ENCODE measurements at regions not wholly inside any gene's neighbourhood (a gene's known extent, or its start where the extent isn't known, plus 50 kb on each side); places are given as distances from the start of the nearest gene placed in this dataset.

DNA sequence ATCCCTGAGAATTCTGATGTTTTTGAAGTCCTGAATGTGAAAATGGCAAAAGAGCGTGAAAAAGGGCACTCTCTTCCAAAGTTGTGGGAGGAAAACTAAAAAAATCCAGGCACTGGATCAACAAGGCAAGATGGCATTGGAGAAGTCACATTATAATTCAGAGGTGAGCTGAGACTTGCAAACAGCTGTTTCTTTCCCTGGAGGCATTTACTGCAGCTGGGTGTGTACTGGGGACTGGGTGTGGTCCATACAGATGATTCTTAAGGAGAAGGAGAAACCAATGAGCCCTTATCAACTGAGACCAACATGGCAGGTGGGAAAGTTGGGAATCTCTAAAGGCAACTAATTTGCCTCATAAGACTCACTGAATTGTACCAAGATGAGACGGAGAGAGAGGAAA lies 313.9 kb downstream of the TRIB2 start:
- Histone ChIP-seq H3K27me3 (ENCODE audit: control insufficient read depth, insufficient read depth, low read length) (no peaks in the 10 kb centered on the region), H3K79me2 (ENCODE audit: control insufficient read depth, insufficient read depth, low read length) (no peaks in the 10 kb centered on the region), H2AFZ (ENCODE audit: low read length) (no peak overlapping the region), H3K9ac (ENCODE audit: insufficient read depth, low read length) (no peak overlapping the region), H3K4me1 (ENCODE audit: control insufficient read depth, extremely low read depth, insufficient read depth, low read length) (no peaks in the 10 kb centered on the region), H3K4me3 (replicated peaks in 1 of 4; ENCODE audit: control extremely low read depth in 1 of 4, insufficient read depth in 1 of 4, low read depth in 3 of 4, low read length in 4 of 4) (no peak overlapping the region), H3K4me2 (ENCODE audit: extremely low read depth, insufficient read depth, low read length) (no peak overlapping the region), H4K20me1 (ENCODE audit: control insufficient read depth, extremely low read depth, insufficient read depth, low read length) (no peaks in the 10 kb centered on the region), H3K36me3 (ENCODE audit: control insufficient read depth, insufficient read depth, low read length) (no peaks in the 10 kb centered on the region), H3K27ac (ENCODE audit: insufficient read depth, low read length) (no peak overlapping the region), H3K9me3 (ENCODE audit: control insufficient read depth, insufficient read depth, low read depth, low read length) (no peaks in the 10 kb centered on the region)
- DNase-seq (ENCODE audit: low read depth in 2 of 2), result no peak
- TF ChIP-seq, protein P1, sequence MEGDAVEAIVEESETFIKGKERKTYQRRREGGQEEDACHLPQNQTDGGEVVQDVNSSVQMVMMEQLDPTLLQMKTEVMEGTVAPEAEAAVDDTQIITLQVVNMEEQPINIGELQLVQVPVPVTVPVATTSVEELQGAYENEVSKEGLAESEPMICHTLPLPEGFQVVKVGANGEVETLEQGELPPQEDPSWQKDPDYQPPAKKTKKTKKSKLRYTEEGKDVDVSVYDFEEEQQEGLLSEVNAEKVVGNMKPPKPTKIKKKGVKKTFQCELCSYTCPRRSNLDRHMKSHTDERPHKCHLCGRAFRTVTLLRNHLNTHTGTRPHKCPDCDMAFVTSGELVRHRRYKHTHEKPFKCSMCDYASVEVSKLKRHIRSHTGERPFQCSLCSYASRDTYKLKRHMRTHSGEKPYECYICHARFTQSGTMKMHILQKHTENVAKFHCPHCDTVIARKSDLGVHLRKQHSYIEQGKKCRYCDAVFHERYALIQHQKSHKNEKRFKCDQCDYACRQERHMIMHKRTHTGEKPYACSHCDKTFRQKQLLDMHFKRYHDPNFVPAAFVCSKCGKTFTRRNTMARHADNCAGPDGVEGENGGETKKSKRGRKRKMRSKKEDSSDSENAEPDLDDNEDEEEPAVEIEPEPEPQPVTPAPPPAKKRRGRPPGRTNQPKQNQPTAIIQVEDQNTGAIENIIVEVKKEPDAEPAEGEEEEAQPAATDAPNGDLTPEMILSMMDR (conservative IDR thresholded peaks at IDR 0.05 in 1 of 2, IDR thresholded peaks at IDR 0.05 in 1 of 2; ENCODE audit: low read depth in 1 of 2, low read length in 2 of 2), result no peak
- TF ChIP-seq EZH2 (IDR thresholded peaks at IDR 0.05; ENCODE audit: low read length, missing control alignments), result no peak

GRCh38 chr2:13034861-13035260 lies 318.1 kb downstream of the TRIB2 start:
- Histone ChIP-seq H3K79me2 (ENCODE audit: control insufficient read depth, insufficient read depth, low read length) (no peaks in the 10 kb centered on the region), H3K27ac (ENCODE audit: insufficient read depth, low read length) (no peak overlapping the region)
- TF ChIP-seq EZH2 (IDR thresholded peaks at IDR 0.05; ENCODE audit: low read length, missing control alignments), result no peak
- TF ChIP-seq, protein P1 (conservative IDR thresholded peaks at IDR 0.05 in 1 of 2, IDR thresholded peaks at IDR 0.05 in 1 of 2; ENCODE audit: low read depth in 1 of 2, low read length in 2 of 2), result no peak

GRCh38 chr2:13035866-13036265 lies 319.1 kb downstream of the TRIB2 start:
- DNase-seq (ENCODE audit: low read depth in 2 of 2), result no peak

More at GRCh38 chr2:13034861-13035260, 318.1 kb downstream of the TRIB2 start:
- Histone ChIP-seq H3K36me3 (ENCODE audit: control insufficient read depth, insufficient read depth, low read length) (no peaks in the 10 kb centered on the region), H3K9ac (ENCODE audit: insufficient read depth, low read length) (no peak overlapping the region), H3K27me3 (ENCODE audit: control insufficient read depth, insufficient read depth, low read length) (no peaks in the 10 kb centered on the region), H2AFZ (ENCODE audit: low read length) (no peak overlapping the region), H3K9me3 (ENCODE audit: control insufficient read depth, insufficient read depth, low read depth, low read length) (no peaks in the 10 kb centered on the region), H3K4me1 (ENCODE audit: control insufficient read depth, extremely low read depth, insufficient read depth, low read length) (no peaks in the 10 kb centered on the region), H3K4me3 (replicated peaks in 1 of 4; ENCODE audit: control extremely low read depth in 1 of 4, insufficient read depth in 1 of 4, low read depth in 3 of 4, low read length in 4 of 4) (no peak overlapping the region), H3K4me2 (ENCODE audit: extremely low read depth, insufficient read depth, low read length) (no peak overlapping the region), H4K20me1 (ENCODE audit: control insufficient read depth, extremely low read depth, insufficient read depth, low read length) (no peaks in the 10 kb centered on the region)
- DNase-seq (ENCODE audit: low read depth in 2 of 2), result peak in 1 of 2 donors; percentile 39

More at GRCh38 chr2:13035866-13036265, 319.1 kb downstream of the TRIB2 start:
- TF ChIP-seq, protein P1 (conservative IDR thresholded peaks at IDR 0.05 in 1 of 2, IDR thresholded peaks at IDR 0.05 in 1 of 2; ENCODE audit: low read depth in 1 of 2, low read length in 2 of 2), result no peak
- TF ChIP-seq EZH2 (IDR thresholded peaks at IDR 0.05; ENCODE audit: low read length, missing control alignments), result no peak
- no peaks in the 10 kb centered on the region for H4K20me1 ChIP-seq (ENCODE audit: control insufficient read depth, extremely low read depth, insufficient read depth, low read length)
- H3K36me3 ChIP-seq (ENCODE audit: control insufficient read depth, insufficient read depth, low read length), result no peaks in the 10 kb centered on the region
- no peaks in the 10 kb centered on the region for H3K9me3 ChIP-seq (ENCODE audit: control insufficient read depth, insufficient read depth, low read depth, low read length)
- no peak overlapping the region for H3K4me2 ChIP-seq (ENCODE audit: extremely low read depth, insufficient read depth, low read length)
- no peak overlapping the region for H3K27ac ChIP-seq (ENCODE audit: insufficient read depth, low read length)
- H2AFZ ChIP-seq (ENCODE audit: low read length), result no peak overlapping the region
- no peaks in the 10 kb centered on the region for H3K27me3 ChIP-seq (ENCODE audit: control insufficient read depth, insufficient read depth, low read length)
- no peaks in the 10 kb centered on the region for H3K4me1 ChIP-seq (ENCODE audit: control insufficient read depth, extremely low read depth, insufficient read depth, low read length)
- no peak overlapping the region for H3K9ac ChIP-seq (ENCODE audit: insufficient read depth, low read length)
- H3K4me3 ChIP-seq (replicated peaks in 1 of 4; ENCODE audit: control extremely low read depth in 1 of 4, insufficient read depth in 1 of 4, low read depth in 3 of 4, low read length in 4 of 4), result no peak overlapping the region
- H3K79me2 ChIP-seq (ENCODE audit: control insufficient read depth, insufficient read depth, low read length), result no peaks in the 10 kb centered on the region
